GM12872 (cell line): ENCODE measurements at regions not wholly inside any gene's neighbourhood (a gene's known extent, or its start where the extent isn't known, plus 50 kb on each side); places are given as distances from the start of the nearest gene placed in this dataset.

Source experiments
- TF ChIP-seq, protein P1 (sequence below): IDR thresholded peaks from 3 replicates; pipeline ENCODE4 v1.5.1; 2011; ENCODE audit warnings: low read depth, mild to moderate bottlenecking, low read length, moderate library complexity; ENCODE audit not compliant: insufficient read depth

DNA sequence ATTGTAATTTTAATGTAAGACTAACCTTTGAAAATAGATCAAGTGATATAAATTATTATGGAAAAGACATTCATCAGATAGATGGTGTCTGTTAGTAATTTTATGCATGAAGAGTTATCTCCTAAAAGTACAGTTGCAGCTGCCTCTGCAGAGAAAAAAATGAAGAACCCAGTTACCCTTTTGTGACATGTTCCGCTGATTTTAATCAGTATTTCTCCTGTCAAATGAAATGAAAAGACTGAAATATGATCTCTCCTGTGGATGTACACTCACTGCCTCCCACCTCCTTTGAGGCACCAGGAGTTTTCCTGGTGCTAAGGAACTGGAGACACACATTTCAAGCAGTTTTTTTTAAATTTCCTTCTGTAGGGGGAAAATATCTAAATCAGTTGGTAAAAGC, 277.4 kb downstream of the KIF4B start:
- TF ChIP-seq, protein P1, sequence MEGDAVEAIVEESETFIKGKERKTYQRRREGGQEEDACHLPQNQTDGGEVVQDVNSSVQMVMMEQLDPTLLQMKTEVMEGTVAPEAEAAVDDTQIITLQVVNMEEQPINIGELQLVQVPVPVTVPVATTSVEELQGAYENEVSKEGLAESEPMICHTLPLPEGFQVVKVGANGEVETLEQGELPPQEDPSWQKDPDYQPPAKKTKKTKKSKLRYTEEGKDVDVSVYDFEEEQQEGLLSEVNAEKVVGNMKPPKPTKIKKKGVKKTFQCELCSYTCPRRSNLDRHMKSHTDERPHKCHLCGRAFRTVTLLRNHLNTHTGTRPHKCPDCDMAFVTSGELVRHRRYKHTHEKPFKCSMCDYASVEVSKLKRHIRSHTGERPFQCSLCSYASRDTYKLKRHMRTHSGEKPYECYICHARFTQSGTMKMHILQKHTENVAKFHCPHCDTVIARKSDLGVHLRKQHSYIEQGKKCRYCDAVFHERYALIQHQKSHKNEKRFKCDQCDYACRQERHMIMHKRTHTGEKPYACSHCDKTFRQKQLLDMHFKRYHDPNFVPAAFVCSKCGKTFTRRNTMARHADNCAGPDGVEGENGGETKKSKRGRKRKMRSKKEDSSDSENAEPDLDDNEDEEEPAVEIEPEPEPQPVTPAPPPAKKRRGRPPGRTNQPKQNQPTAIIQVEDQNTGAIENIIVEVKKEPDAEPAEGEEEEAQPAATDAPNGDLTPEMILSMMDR: no peak

DNA sequence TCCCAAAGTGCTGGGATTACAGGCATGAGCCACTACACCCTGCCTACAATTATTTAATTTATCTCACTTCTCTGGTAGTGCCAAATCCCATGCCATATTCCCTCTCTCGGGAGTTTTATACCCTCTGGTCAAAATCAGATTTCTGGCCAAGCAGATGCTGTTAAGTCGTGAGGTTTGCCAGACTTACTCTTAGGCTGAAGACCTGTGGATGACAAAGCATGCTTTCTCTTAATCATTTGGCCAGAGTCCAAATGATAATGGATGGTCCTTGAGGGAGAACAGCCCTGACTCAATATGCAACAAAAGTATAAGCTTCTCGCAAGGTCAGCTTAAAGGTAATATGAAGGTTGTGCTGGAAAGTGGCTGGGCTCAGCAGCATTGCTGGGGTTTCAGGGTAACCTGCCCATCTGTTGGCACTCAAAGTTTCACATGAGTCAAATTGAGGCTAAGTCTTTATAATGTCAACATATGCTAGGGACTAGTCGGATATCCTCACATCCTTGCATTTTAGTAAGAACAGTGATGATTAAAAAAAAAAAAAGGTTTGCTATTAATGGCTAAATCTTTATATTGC, 280.1 kb downstream of the KIF4B start:
- TF ChIP-seq, protein P1: no peak

DNA sequence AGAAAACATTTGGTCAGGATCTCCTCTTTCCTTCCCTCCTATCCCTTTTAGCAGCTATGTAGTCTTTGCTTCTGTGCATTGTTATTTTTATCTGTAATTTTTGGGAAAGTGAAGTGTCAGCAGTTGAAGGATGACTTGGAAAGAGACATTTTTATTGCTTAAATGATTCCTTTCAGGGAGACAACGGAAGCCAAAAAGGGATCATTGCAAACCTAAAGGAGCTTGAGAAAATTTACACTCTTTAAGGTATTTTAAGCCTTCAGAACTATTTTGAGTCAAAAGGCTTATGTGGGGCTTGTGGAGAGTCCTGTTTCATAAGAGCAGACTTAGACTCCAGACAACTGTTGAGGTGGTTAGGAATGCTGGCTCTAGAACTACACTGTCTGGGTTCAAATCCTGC, 281.6 kb downstream of the KIF4B start:
- TF ChIP-seq, protein P1: no peak

DNA sequence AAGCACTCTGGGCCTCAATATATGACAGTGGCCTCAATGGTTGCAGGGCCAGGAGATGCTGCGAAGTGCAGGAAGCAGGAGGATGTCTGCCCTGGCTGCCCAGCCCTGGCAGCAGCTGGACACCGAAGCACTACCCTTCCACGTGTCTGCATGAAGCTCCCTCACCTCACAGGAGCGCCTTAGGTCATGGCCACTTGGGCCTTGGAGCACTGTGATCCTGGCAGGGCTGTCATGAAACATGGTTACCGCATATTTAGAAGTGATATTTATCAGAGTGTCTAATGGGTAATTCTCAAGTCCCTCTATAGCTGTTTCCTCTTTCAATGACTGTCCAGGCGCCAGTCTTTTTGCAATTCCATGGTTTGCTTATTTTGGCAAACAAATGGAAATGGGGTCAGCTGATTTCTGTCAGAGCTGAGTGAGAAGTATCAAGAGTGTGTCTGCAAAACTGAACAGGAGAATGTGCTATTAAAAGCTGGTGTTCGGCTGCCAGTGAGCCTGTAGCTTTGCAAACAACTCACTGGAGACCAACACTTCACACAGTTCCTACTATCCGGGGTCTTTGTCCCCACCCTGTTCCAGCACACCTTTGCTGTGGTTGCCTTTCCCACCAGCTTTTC, 285.9 kb downstream of the KIF4B start:
- TF ChIP-seq, protein P1: no peak

GRCh38 chr5:155303120-155303519, 289.6 kb downstream of the KIF4B start:
- TF ChIP-seq, protein P1: no peak

- TF ChIP-seq, protein P1: no peak
Observed at GRCh38 chr5:155307229-155307628, 293.7 kb downstream of the KIF4B start.

DNA sequence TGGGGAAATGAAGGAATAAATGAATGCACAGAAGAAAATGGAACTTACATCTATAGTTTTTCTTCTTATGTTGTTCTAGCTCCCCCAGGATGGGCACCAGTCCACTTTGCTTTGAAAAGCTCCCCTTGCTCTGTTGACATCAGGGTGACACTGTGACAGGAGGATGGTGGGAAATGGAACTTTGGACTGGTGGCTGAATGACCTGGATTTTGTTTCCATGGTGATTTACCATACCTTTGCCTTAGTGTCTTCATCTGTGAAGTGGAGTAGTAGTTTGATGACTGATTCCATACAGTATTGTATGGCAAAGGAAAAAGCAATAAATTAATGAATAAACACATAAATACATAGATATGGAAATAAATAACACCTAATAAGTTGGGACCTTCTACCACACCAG, 294.7 kb downstream of the KIF4B start:
- TF ChIP-seq, protein P1: no peak
